ENCODE measurements at regions not wholly inside any gene's neighbourhood (a gene's known extent, or its start where the extent isn't known, plus 50 kb on each side); places are given as distances from the start of the nearest gene placed in this dataset.

DNA sequence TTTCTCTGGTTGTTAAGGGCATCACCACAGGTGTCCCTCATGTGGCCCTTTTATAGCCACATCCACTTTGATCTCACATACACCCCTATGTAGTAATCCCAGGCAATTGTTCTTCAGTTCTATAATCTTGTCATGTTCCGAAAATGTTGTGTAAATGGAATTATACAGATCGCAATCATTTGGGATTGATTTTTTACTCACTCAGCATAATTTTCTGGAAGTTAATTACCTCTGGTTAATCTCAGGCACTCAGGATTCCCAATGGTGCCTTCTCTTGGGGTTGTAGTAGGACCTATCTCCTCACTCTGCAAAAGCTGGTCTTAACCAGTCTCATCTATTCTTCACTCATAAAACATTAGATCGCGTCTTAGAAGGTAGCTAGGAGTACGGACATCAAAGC is 1549.6 kb upstream of the DDX18 start:
- TF ChIP-seq, protein P1, sequence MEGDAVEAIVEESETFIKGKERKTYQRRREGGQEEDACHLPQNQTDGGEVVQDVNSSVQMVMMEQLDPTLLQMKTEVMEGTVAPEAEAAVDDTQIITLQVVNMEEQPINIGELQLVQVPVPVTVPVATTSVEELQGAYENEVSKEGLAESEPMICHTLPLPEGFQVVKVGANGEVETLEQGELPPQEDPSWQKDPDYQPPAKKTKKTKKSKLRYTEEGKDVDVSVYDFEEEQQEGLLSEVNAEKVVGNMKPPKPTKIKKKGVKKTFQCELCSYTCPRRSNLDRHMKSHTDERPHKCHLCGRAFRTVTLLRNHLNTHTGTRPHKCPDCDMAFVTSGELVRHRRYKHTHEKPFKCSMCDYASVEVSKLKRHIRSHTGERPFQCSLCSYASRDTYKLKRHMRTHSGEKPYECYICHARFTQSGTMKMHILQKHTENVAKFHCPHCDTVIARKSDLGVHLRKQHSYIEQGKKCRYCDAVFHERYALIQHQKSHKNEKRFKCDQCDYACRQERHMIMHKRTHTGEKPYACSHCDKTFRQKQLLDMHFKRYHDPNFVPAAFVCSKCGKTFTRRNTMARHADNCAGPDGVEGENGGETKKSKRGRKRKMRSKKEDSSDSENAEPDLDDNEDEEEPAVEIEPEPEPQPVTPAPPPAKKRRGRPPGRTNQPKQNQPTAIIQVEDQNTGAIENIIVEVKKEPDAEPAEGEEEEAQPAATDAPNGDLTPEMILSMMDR (conservative IDR thresholded peaks at IDR 0.05; ENCODE audit: low read depth, low read length), result no peak
- no peak for TF ChIP-seq EZH2 (IDR thresholded peaks at IDR 0.05; ENCODE audit: borderline replicate concordance, low read depth, low read length, poor library complexity, severe bottlenecking)
